ENCODE measurements at regions not wholly inside any gene's neighbourhood (a gene's known extent, or its start where the extent isn't known, plus 50 kb on each side); places are given as distances from the start of the nearest gene placed in this dataset.

GRCh38 chr15:94535298-94536048 lies 304.1 kb downstream of the MCTP2 start:
- DNase-seq = no peak

GRCh38 chr15:94536549-94536948 lies 305.2 kb downstream of the MCTP2 start:
- no peak for DNase-seq

- no peak for DNase-seq
Measured at GRCh38 chr15:94538280-94538679, 306.9 kb downstream of the MCTP2 start.

GRCh38 chr15:94542391-94542790 lies 311.0 kb downstream of the MCTP2 start:
- no peak for DNase-seq

GRCh38 chr15:94546808-94547207 lies 315.4 kb downstream of the MCTP2 start:
- DNase-seq = no peak

GRCh38 chr15:94547711-94548110 lies 316.4 kb downstream of the MCTP2 start:
- DNase-seq = no peak

- DNase-seq = no peak
Measured at GRCh38 chr15:94555841-94556519, 324.6 kb downstream of the MCTP2 start.

GRCh38 chr15:94561036-94561689 lies 329.8 kb downstream of the MCTP2 start:
- DNase-seq = no peak

- DNase-seq = no peak
Measured at GRCh38 chr15:94563456-94563855, 332.1 kb downstream of the MCTP2 start.

- DNase-seq = peak; percentile 20
Measured at GRCh38 chr15:94576889-94577533, 345.6 kb downstream of the MCTP2 start.

GRCh38 chr15:94579286-94579685 lies 347.9 kb downstream of the MCTP2 start:
- no peak for DNase-seq

- DNase-seq = no peak
Measured at GRCh38 chr15:94580211-94580885, 349.0 kb downstream of the MCTP2 start.

GRCh38 chr15:94582368-94582767 lies 351.0 kb downstream of the MCTP2 start:
- no peak for DNase-seq

- no peak for DNase-seq
Measured at GRCh38 chr15:94584833-94585244, 353.5 kb downstream of the MCTP2 start.

GRCh38 chr15:94586099-94586498 lies 354.7 kb downstream of the MCTP2 start:
- no peak for DNase-seq

- DNase-seq = no peak
Measured at GRCh38 chr15:94587113-94587512, 355.8 kb downstream of the MCTP2 start.

GRCh38 chr15:94588993-94589392 lies 357.6 kb downstream of the MCTP2 start:
- DNase-seq = no peak

- DNase-seq = no peak
Measured at GRCh38 chr15:94592495-94592894, 361.1 kb downstream of the MCTP2 start.

GRCh38 chr15:94596707-94597106 lies 365.3 kb downstream of the MCTP2 start:
- no peak for DNase-seq

GRCh38 chr15:94600505-94600904 lies 369.1 kb downstream of the MCTP2 start:
- no peak for DNase-seq

- no peak for DNase-seq
Measured at GRCh38 chr15:94602754-94603470, 371.6 kb downstream of the MCTP2 start.

- no peak for DNase-seq
Measured at GRCh38 chr15:94606286-94606685, 374.9 kb downstream of the MCTP2 start.

All from NCI-H146 (cell line).